HG03442 (cell line): ENCODE measurements at regions not wholly inside any gene's neighbourhood (a gene's known extent, or its start where the extent isn't known, plus 50 kb on each side); places are given as distances from the start of the nearest gene placed in this dataset.

Experiments
- ATAC-seq: cut with Tn5 transposase; IDR thresholded peaks from one replicate; pipeline ENCODE4 v1.9.1; 2021; ENCODE audit warnings: mild to moderate bottlenecking, moderate library complexity; ENCODE audit not compliant: unreplicated experiment

DNA sequence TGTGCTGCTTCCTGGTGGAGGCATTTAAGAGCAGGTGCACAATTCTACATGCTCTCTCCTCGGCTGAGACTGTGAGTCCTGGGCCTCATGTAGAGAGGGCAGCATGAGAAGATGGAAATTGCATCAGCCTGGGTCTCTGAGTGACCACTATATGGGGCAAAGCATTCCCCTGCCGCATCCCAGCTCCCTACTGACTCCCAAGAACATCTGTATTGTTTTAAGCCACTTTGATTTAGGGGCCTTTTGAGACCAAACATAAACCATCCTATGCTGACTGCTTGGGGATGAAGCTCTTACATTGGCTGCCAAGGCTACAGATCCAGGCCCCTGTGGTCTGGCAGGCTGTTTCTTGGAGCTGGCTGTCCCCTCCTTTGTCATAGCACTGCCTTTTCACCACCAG is 101.3 kb upstream of the TBX20 start:
- ATAC-seq, result no peak

GRCh38 chr7:35353481-35353880 is 99.6 kb upstream of the TBX20 start:
- no peak for ATAC-seq

GRCh38 chr7:35351466-35351865 is 97.6 kb upstream of the TBX20 start:
- no peak for ATAC-seq

DNA sequence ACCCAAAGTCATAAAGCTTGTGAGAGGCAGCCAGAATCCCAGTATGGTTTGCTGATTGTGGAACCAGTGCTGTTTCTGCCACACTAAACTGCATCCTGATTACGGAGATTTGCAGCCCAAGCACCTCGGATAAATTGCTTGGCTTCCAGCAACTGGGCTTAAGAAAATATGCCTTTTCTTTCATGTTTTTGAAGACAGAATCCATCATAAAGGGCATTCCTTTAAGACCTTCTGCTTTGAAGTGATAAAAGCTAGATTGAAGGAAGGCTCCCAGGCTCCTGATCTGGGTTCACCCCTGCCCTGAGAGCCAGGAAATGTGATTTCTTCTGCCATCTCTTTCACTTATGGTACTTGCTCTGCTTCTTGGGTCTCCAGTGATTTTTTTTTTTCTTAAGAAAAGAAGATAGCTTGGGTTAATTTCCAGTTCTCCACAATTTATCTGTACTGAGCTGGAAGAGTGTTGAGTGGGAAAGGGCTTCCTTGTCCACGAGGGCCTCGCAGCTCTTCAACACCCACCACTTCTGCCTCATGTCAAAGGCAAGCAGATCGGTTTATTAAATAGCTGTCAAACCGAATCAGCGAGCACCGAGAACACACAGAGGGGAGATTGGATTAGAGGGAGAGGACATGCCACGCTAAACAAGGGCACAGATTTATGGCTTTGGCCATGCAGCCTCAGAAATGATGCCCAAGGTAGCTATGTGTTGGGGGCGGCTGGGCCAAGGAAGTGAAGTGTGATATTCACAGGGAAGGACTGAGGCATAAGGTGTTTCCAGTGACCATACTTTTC is 94.9 kb upstream of the TBX20 start:
- no peak for ATAC-seq

- ATAC-seq, result no peak
These were observed 88.9 kb upstream of the TBX20 start for GRCh38 chr7:35342786-35343185.

- ATAC-seq, result no peak
These were observed 85.9 kb upstream of the TBX20 start for GRCh38 chr7:35339811-35340210.

- no peak for ATAC-seq
These were observed 82.5 kb upstream of the TBX20 start for GRCh38 chr7:35336444-35336843.

- no peak for ATAC-seq
These were observed 80.6 kb upstream of the TBX20 start for GRCh38 chr7:35334506-35334905.

GRCh38 chr7:35333265-35333664 is 79.4 kb upstream of the TBX20 start:
- ATAC-seq, result no peak

DNA sequence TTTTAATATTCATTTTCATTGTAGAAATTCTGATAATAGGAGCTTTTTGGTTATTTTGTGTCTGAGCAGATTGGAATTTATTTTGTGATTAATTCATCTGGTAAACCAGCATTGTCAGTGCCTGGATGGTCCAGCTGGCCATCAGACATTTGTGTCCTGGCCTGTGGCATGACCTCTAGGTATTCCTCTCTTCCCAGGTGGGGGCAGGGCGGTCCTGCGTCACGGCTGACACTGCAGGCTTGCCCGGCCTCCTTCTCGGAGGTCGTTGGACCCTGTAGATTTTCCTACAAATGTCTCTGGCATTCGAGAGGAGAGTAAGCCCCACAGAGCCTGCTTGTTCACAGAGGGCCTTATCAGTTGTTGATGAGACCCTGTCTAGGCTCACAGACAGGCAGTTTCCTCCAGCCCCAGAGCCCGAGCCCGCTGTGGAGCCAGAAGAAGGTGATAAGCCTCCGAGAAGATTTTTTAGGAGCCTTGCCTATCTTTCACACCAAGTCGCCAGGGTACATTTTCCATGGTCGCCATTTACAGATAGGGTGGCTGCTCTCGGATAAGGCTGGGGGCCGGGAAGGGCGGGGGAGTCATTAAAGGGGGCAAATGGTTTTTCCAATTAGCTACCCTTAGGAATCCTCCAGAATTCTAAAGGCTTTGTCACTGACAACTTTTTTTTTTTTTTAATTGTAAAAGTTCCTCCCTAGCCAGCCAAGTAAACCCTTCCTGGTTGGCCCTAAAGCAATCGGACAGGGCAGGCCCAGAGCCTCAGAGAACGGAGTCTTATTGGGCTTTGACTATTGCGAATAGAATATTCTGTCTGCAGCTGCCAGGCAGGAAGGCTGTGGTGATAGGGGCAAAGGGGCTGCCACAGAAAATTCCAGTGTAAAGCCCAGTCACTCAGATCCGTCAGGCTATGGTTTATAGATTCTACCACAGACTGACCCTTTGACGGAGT is 78.1 kb upstream of the TBX20 start:
- no peak for ATAC-seq

DNA sequence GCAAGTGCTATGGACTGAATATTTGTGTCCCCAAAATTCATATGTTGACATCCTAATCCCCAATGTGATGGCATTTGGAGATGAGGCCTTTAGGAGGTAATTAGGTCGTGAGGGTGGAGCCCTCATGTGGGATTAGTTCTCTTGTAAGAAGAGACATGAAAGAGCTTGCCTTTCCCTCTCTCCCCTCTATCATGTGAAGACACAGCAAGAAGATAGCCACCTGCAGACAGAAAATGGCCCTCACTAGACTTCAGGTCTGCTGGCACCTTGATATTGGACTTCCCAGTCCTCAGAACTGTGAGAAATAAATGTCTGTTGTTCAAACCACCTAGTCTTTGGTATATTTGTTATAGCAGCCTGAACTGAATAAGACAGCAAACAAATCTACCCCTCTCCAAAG is 75.1 kb upstream of the TBX20 start:
- no peak for ATAC-seq

GRCh38 chr7:35319606-35320005 is 65.7 kb upstream of the TBX20 start:
- no peak for ATAC-seq

DNA sequence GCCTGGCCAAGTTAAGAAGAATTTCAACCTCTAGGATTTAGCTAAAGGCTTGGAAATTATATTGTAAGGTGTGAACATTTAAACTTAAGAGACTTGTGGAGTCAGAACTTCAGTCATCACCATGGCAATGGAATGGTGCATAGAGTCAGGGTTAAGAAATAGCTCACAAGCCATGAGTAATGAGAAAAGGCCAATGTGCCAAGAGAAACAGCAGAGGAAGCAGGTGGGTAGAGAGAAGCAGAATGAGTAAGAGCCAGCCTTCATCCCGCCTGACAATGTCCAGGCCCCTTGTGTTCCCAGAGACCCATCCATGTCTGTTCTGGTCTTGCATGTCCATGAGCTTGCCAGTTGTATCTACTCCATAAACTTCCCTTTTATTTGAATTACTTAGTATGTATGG is 62.6 kb upstream of the TBX20 start:
- ATAC-seq, result no peak

DNA sequence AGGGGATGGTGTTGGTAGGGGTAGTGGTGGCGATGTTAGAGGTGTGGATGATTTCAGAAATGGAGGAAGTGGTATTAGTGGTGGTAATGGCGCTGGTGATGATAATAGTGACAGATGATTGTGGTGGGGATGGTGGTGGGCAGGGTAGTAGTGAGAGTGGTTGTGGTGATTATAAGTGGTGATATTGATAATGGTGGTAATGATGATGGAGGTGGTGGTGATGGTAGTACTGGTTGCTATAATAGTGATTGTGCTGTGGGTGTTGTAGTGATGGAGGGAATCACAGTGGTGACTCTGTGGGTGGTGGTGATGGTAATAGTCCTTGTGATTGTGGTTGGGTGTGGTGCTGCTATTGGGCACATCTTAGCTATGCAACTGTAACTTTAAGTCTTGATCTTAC is 61.6 kb upstream of the TBX20 start:
- no peak for ATAC-seq

DNA sequence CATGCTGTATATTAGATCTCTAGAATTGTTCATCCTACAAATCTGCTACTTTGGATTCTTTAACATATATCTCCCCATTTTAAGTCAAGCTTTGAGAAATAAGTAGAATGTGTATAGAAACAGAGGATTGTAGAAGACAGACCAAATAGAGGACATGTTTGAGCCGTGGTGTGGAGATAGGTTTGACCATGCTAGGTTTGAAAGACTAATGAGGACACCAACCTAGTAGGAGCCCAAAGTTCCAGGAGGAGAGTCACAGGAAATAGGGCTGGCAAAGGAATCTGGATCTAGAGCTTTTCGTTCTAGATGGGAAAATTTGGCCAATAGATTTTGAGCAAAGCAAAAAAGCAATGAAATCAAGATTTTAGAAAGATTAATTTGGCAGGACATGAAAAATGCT is 60.5 kb upstream of the TBX20 start:
- no peak for ATAC-seq

GRCh38 chr7:35313575-35313974 is 59.7 kb upstream of the TBX20 start:
- no peak for ATAC-seq
